H9 (cell line): ENCODE measurements at regions not wholly inside any gene's neighbourhood (a gene's known extent, or its start where the extent isn't known, plus 50 kb on each side); places are given as distances from the start of the nearest gene placed in this dataset.

ENCODE experiments used
- DNase-seq: peaks from one replicate; pipeline ENCODE4 v3.0.0-alpha.2; 2017
- H2AFZ ChIP-seq: one replicate; pipeline ENCODE4 v1.6.1; 2013; ENCODE audit warnings: mild to moderate bottlenecking, low read length, control low read depth, moderate library complexity
- H2AK5ac ChIP-seq: 2 replicates; pipeline ENCODE4 v1.6.1; 2013; ENCODE audit warnings: low read length, control low read depth, mixed read lengths; ENCODE audit not compliant: insufficient read length
- H2BK120ac ChIP-seq: one replicate; pipeline ENCODE4 v1.6.1; 2013; ENCODE audit warnings: low read depth, mild to moderate bottlenecking, low read length, control low read depth, inconsistent platforms; ENCODE audit not compliant: poor library complexity, severe bottlenecking
- H2BK12ac ChIP-seq: 2 replicates; pipeline ENCODE4 v1.6.1; 2013; ENCODE audit warnings: low read length, control low read depth, mixed read lengths, low read depth; ENCODE audit not compliant: insufficient read length
- H2BK15ac ChIP-seq: 2 replicates; pipeline ENCODE4 v1.6.1; 2013; ENCODE audit warnings: low read depth, low read length, control low read depth
- H2BK20ac ChIP-seq: one replicate; pipeline ENCODE4 v1.6.1; 2013; ENCODE audit warnings: low read depth, mild to moderate bottlenecking, low read length, control low read depth, inconsistent platforms; ENCODE audit not compliant: poor library complexity, severe bottlenecking
- H2BK5ac ChIP-seq: 2 replicates; pipeline ENCODE4 v1.6.1; 2013; ENCODE audit warnings: low read length, control low read depth, mixed read lengths; ENCODE audit not compliant: insufficient read length
- H3K14ac ChIP-seq: 2 replicates; pipeline ENCODE4 v1.6.1; 2013; ENCODE audit warnings: low read length, control low read depth; ENCODE audit not compliant: insufficient read depth
- H3K18ac ChIP-seq: 2 replicates; pipeline ENCODE4 v1.6.1; 2013; ENCODE audit warnings: low read depth, mild to moderate bottlenecking, mixed read lengths, low read length, control low read depth; ENCODE audit not compliant: insufficient read length
- H3K23ac ChIP-seq: 2 replicates; pipeline ENCODE4 v1.6.1; 2013; ENCODE audit warnings: low read length, control low read depth, mixed read lengths, low read depth; ENCODE audit not compliant: insufficient read length
- H3K23me2 ChIP-seq: 2 replicates; pipeline ENCODE4 v1.6.1; 2013; ENCODE audit warnings: low read depth, mild to moderate bottlenecking, mixed read lengths, low read length, control low read depth; ENCODE audit not compliant: insufficient read length, poor library complexity, severe bottlenecking
- H3K27ac ChIP-seq: 2 replicates; pipeline ENCODE4 v1.5.1; 2013; ENCODE audit warnings: low read length, control low read depth, mixed read lengths, low read depth; ENCODE audit not compliant: insufficient read length
- H3K27me3 ChIP-seq: 2 replicates; pipeline ENCODE4 v1.6.1; 2013; ENCODE audit warnings: low read length, control low read depth, inconsistent platforms; ENCODE audit not compliant: insufficient read depth
- H3K4ac ChIP-seq: 2 replicates; pipeline ENCODE4 v1.6.1; 2013; ENCODE audit warnings: low read depth, mild to moderate bottlenecking, control low read depth, inconsistent platforms, low read length, moderate library complexity
- H3K4me1 ChIP-seq: 2 replicates; pipeline ENCODE4 v1.6.1; 2013; ENCODE audit warnings: low read length, control low read depth, inconsistent platforms; ENCODE audit not compliant: insufficient read depth
- H3K4me2 ChIP-seq: 2 replicates; pipeline ENCODE4 v1.6.1; 2013; ENCODE audit warnings: low read length, control low read depth, mixed read lengths; ENCODE audit not compliant: insufficient read length, insufficient read depth
- H3K56ac ChIP-seq: 2 replicates; pipeline ENCODE4 v1.6.1; 2013; ENCODE audit warnings: low read depth, mild to moderate bottlenecking, mixed read lengths, low read length, control low read depth; ENCODE audit not compliant: insufficient read length
- H3K79me1 ChIP-seq: 2 replicates; pipeline ENCODE4 v1.6.1; 2013; ENCODE audit warnings: low read depth, mild to moderate bottlenecking, moderate library complexity, low read length, control low read depth, inconsistent platforms; ENCODE audit not compliant: insufficient read depth, poor library complexity, severe bottlenecking
- H3K79me2 ChIP-seq: 2 replicates; pipeline ENCODE4 v1.6.1; 2013; ENCODE audit warnings: low read length, control low read depth, inconsistent platforms; ENCODE audit not compliant: insufficient read depth
- H3K9ac ChIP-seq: 2 replicates; pipeline ENCODE4 v1.6.1; 2013; ENCODE audit warnings: low read length, control low read depth, mixed read lengths; ENCODE audit not compliant: insufficient read length; ENCODE audit errors: extremely low read depth
- H3K9me3 ChIP-seq: one replicate; pipeline ENCODE4 v1.6.1; 2013; ENCODE audit warnings: low read depth, low read length, inconsistent platforms; ENCODE audit not compliant: control insufficient read depth
- H3T11ph ChIP-seq: one replicate; pipeline ENCODE4 v1.6.1; 2013; ENCODE audit warnings: mild to moderate bottlenecking, low read length, control low read depth, inconsistent platforms
- H4K20me1 ChIP-seq: one replicate; pipeline ENCODE4 v1.6.1; 2013; ENCODE audit not compliant: control insufficient read depth, insufficient read length, insufficient read depth
- H4K5ac ChIP-seq: 2 replicates; pipeline ENCODE4 v1.6.1; 2013; ENCODE audit warnings: low read depth, mild to moderate bottlenecking, mixed read lengths, low read length, control low read depth; ENCODE audit not compliant: insufficient read length
- H4K8ac ChIP-seq: replicated peaks from 2 replicates; pipeline ENCODE4 v1.6.1; 2013; ENCODE audit warnings: low read length, control low read depth, mixed read lengths, low read depth; ENCODE audit not compliant: insufficient read length
- H4K91ac ChIP-seq: 2 replicates; pipeline ENCODE4 v1.6.1; 2013; ENCODE audit warnings: low read depth, mild to moderate bottlenecking, moderate library complexity, mixed read lengths, low read length, control low read depth; ENCODE audit not compliant: insufficient read length
- H3K27ac Mint-ChIP-seq, 3 experiments: 2 replicates in 2 of 3; 3 replicates in 1 of 3; pipeline ENCODE4 v1.8.0; 2020 to 2021; ENCODE audit warnings: mixed read lengths in 3 of 3, mild to moderate bottlenecking in 1 of 3, moderate library complexity in 1 of 3
- H3K27me3 Mint-ChIP-seq: 2 replicates; pipeline ENCODE4 v1.8.0; 2021; ENCODE audit warnings: low read depth, mild to moderate bottlenecking, moderate library complexity, mixed read lengths
- H3K36me3 Mint-ChIP-seq, 3 experiments: 2 replicates in 2 of 3; 3 replicates in 1 of 3; pipeline ENCODE4 v1.8.0; 2020 to 2021; ENCODE audit warnings: low read depth in 3 of 3, mixed read lengths in 3 of 3; ENCODE audit not compliant: insufficient read depth in 1 of 3
- H3K4me1 Mint-ChIP-seq, 2 experiments: 2 replicates each; pipeline ENCODE4 v1.8.0; 2020; ENCODE audit warnings: mixed read lengths in 2 of 2
- H3K4me3 Mint-ChIP-seq, 2 experiments: 2 replicates in 1 of 2; 3 replicates in 1 of 2; pipeline ENCODE4 v1.8.0; 2020 to 2021; ENCODE audit warnings: mild to moderate bottlenecking in 2 of 2, mixed read lengths in 2 of 2, moderate library complexity in 1 of 2
- H3K9me3 Mint-ChIP-seq, 2 experiments: 2 replicates in 1 of 2; 3 replicates in 1 of 2; pipeline ENCODE4 v1.8.0; 2020; ENCODE audit warnings: mild to moderate bottlenecking in 2 of 2, mixed read lengths in 2 of 2, moderate library complexity in 1 of 2
- WGBS: extraction: QIAGEN DNeasy Blood & Tissue Kit; methylation state at CpG from one replicate; pipeline ENCODE4 v1.1.7; 2013; ENCODE audit warnings: missing lambda C conversion rate, low lambda C conversion rate, mixed read lengths; ENCODE audit not compliant: insufficient read length; ENCODE audit errors: extremely low coverage; 5-methylcytosine and 5-hydroxymethylcytosine counted together
- TF ChIP-seq, protein P1 (sequence below): fragments of 200-600 bp; sonication (generic); conservative IDR thresholded peaks from 3 replicates; pipeline ENCODE4 v1.8.0; 2021; ENCODE audit warnings: antibody characterized with exemption, mild to moderate bottlenecking

DNA sequence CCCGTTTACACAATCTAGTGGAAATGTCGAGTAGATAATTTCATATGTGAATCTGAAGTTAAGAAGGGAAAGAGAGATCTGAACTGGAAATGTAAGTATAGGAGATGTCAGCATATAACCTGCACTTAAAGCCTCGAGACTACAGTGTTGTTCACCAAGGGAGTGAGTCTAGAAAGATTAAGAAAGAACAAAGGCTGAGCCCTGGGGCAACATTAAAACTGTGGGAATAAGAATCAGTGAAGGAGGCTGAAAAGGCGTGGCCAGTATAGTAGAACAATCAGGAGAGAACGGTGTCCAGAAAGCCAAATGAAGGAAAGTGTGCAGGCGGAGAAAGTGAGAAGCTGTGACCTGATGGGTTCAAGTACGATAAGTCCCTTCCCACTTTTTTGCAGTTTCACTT lies 118.8 kb upstream of the TENM3 start:
- Histone ChIP-seq H3K23me2 (no peaks in the 10 kb centered on the region), H2BK15ac (no peak overlapping the region), H2AFZ (no peak overlapping the region), H4K5ac (no peak overlapping the region), H3K27ac (no peak overlapping the region), H2BK5ac (no peak overlapping the region), H2BK20ac (no peak overlapping the region), H2BK120ac (no peak overlapping the region), H3K79me1 (no peaks in the 10 kb centered on the region), H3K56ac (no peak overlapping the region), H3K14ac (no peak overlapping the region), H2BK12ac (no peak overlapping the region), H3K23ac (no peak overlapping the region), H3K4me1 (no peaks in the 10 kb centered on the region), H3K9me3 (peaks cover 14% of the 10 kb centered on the region), H2AK5ac (no peak overlapping the region), H3K27me3 (no peaks in the 10 kb centered on the region), H3K4ac (no peak overlapping the region), H4K20me1 (no peaks in the 10 kb centered on the region), H3K79me2 (no peaks in the 10 kb centered on the region), H4K8ac (no peak overlapping the region), H3T11ph (no peak overlapping the region), H4K91ac (no peak overlapping the region), H3K9ac (no peak overlapping the region), H3K4me2 (no peak overlapping the region), H3K18ac (no peak overlapping the region)
- H3K36me3 Mint-ChIP-seq, result peaks cover 7 to 40% (median 20%) of the 10 kb centered on the region in 3 experiments
- WGBS, result no CpG with 5 or more reads among the region's 7 CpGs
- TF ChIP-seq, protein P1, sequence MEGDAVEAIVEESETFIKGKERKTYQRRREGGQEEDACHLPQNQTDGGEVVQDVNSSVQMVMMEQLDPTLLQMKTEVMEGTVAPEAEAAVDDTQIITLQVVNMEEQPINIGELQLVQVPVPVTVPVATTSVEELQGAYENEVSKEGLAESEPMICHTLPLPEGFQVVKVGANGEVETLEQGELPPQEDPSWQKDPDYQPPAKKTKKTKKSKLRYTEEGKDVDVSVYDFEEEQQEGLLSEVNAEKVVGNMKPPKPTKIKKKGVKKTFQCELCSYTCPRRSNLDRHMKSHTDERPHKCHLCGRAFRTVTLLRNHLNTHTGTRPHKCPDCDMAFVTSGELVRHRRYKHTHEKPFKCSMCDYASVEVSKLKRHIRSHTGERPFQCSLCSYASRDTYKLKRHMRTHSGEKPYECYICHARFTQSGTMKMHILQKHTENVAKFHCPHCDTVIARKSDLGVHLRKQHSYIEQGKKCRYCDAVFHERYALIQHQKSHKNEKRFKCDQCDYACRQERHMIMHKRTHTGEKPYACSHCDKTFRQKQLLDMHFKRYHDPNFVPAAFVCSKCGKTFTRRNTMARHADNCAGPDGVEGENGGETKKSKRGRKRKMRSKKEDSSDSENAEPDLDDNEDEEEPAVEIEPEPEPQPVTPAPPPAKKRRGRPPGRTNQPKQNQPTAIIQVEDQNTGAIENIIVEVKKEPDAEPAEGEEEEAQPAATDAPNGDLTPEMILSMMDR, result no peak
- H3K4me3 Mint-ChIP-seq, result no peak overlapping the region
- peaks cover 24 to 35% of the 10 kb centered on the region in 2 experiments for H3K9me3 Mint-ChIP-seq
- no peaks in the 10 kb centered on the region; the same call in none of the 2 replicates for H3K27me3 Mint-ChIP-seq
- no peak overlapping the region for H3K27ac Mint-ChIP-seq
- no peak for DNase-seq
- H3K4me1 Mint-ChIP-seq, result peaks cover 0 to 6% of the 10 kb centered on the region in 2 experiments; a peak in 2 of 4 replicates
